ENCODE measurements at regions not wholly inside any gene's neighbourhood (a gene's known extent, or its start where the extent isn't known, plus 50 kb on each side); places are given as distances from the start of the nearest gene placed in this dataset.

GRCh38 chrX:42220666-42221065 lies 297.3 kb upstream of the CASK start:
- TF ChIP-seq, protein P1, sequence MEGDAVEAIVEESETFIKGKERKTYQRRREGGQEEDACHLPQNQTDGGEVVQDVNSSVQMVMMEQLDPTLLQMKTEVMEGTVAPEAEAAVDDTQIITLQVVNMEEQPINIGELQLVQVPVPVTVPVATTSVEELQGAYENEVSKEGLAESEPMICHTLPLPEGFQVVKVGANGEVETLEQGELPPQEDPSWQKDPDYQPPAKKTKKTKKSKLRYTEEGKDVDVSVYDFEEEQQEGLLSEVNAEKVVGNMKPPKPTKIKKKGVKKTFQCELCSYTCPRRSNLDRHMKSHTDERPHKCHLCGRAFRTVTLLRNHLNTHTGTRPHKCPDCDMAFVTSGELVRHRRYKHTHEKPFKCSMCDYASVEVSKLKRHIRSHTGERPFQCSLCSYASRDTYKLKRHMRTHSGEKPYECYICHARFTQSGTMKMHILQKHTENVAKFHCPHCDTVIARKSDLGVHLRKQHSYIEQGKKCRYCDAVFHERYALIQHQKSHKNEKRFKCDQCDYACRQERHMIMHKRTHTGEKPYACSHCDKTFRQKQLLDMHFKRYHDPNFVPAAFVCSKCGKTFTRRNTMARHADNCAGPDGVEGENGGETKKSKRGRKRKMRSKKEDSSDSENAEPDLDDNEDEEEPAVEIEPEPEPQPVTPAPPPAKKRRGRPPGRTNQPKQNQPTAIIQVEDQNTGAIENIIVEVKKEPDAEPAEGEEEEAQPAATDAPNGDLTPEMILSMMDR (IDR thresholded peaks at IDR 0.05): no peak
- no peak for TF ChIP-seq POLR2A (IDR thresholded peaks at IDR 0.05)
